H9 (cell line): ENCODE measurements at regions not wholly inside any gene's neighbourhood (a gene's known extent, or its start where the extent isn't known, plus 50 kb on each side); places are given as distances from the start of the nearest gene placed in this dataset.
A peak's percentile ranks its signal among the peaks of the same experiment; 100 is the strongest.

Experiments used
- DNase-seq: peaks from one replicate; pipeline ENCODE4 v3.0.0-alpha.2; 2017
- H2AFZ ChIP-seq: one replicate; pipeline ENCODE4 v1.6.1; 2013; ENCODE audit warnings: mild to moderate bottlenecking, low read length, control low read depth, moderate library complexity
- H2AK5ac ChIP-seq: 2 replicates; pipeline ENCODE4 v1.6.1; 2013; ENCODE audit warnings: low read length, control low read depth, mixed read lengths; ENCODE audit not compliant: insufficient read length
- H2BK120ac ChIP-seq: one replicate; pipeline ENCODE4 v1.6.1; 2013; ENCODE audit warnings: low read depth, mild to moderate bottlenecking, low read length, control low read depth, inconsistent platforms; ENCODE audit not compliant: poor library complexity, severe bottlenecking
- H2BK12ac ChIP-seq: 2 replicates; pipeline ENCODE4 v1.6.1; 2013; ENCODE audit warnings: low read length, control low read depth, mixed read lengths, low read depth; ENCODE audit not compliant: insufficient read length
- H2BK15ac ChIP-seq: 2 replicates; pipeline ENCODE4 v1.6.1; 2013; ENCODE audit warnings: low read depth, low read length, control low read depth
- H2BK20ac ChIP-seq: one replicate; pipeline ENCODE4 v1.6.1; 2013; ENCODE audit warnings: low read depth, mild to moderate bottlenecking, low read length, control low read depth, inconsistent platforms; ENCODE audit not compliant: poor library complexity, severe bottlenecking
- H2BK5ac ChIP-seq: 2 replicates; pipeline ENCODE4 v1.6.1; 2013; ENCODE audit warnings: low read length, control low read depth, mixed read lengths; ENCODE audit not compliant: insufficient read length
- H3K14ac ChIP-seq: 2 replicates; pipeline ENCODE4 v1.6.1; 2013; ENCODE audit warnings: low read length, control low read depth; ENCODE audit not compliant: insufficient read depth
- H3K18ac ChIP-seq: 2 replicates; pipeline ENCODE4 v1.6.1; 2013; ENCODE audit warnings: low read depth, mild to moderate bottlenecking, mixed read lengths, low read length, control low read depth; ENCODE audit not compliant: insufficient read length
- H3K23ac ChIP-seq: 2 replicates; pipeline ENCODE4 v1.6.1; 2013; ENCODE audit warnings: low read length, control low read depth, mixed read lengths, low read depth; ENCODE audit not compliant: insufficient read length
- H3K23me2 ChIP-seq: 2 replicates; pipeline ENCODE4 v1.6.1; 2013; ENCODE audit warnings: low read depth, mild to moderate bottlenecking, mixed read lengths, low read length, control low read depth; ENCODE audit not compliant: insufficient read length, poor library complexity, severe bottlenecking
- H3K27ac ChIP-seq: 2 replicates; pipeline ENCODE4 v1.5.1; 2013; ENCODE audit warnings: low read length, control low read depth, mixed read lengths, low read depth; ENCODE audit not compliant: insufficient read length
- H3K27me3 ChIP-seq: 2 replicates; pipeline ENCODE4 v1.6.1; 2013; ENCODE audit warnings: low read length, control low read depth, inconsistent platforms; ENCODE audit not compliant: insufficient read depth
- H3K4ac ChIP-seq: 2 replicates; pipeline ENCODE4 v1.6.1; 2013; ENCODE audit warnings: low read depth, mild to moderate bottlenecking, control low read depth, inconsistent platforms, low read length, moderate library complexity
- H3K4me1 ChIP-seq: 2 replicates; pipeline ENCODE4 v1.6.1; 2013; ENCODE audit warnings: low read length, control low read depth, inconsistent platforms; ENCODE audit not compliant: insufficient read depth
- H3K4me2 ChIP-seq: 2 replicates; pipeline ENCODE4 v1.6.1; 2013; ENCODE audit warnings: low read length, control low read depth, mixed read lengths; ENCODE audit not compliant: insufficient read length, insufficient read depth
- H3K56ac ChIP-seq: 2 replicates; pipeline ENCODE4 v1.6.1; 2013; ENCODE audit warnings: low read depth, mild to moderate bottlenecking, mixed read lengths, low read length, control low read depth; ENCODE audit not compliant: insufficient read length
- H3K79me1 ChIP-seq: 2 replicates; pipeline ENCODE4 v1.6.1; 2013; ENCODE audit warnings: low read depth, mild to moderate bottlenecking, moderate library complexity, low read length, control low read depth, inconsistent platforms; ENCODE audit not compliant: insufficient read depth, poor library complexity, severe bottlenecking
- H3K79me2 ChIP-seq: 2 replicates; pipeline ENCODE4 v1.6.1; 2013; ENCODE audit warnings: low read length, control low read depth, inconsistent platforms; ENCODE audit not compliant: insufficient read depth
- H3K9ac ChIP-seq: 2 replicates; pipeline ENCODE4 v1.6.1; 2013; ENCODE audit warnings: low read length, control low read depth, mixed read lengths; ENCODE audit not compliant: insufficient read length; ENCODE audit errors: extremely low read depth
- H3K9me3 ChIP-seq: one replicate; pipeline ENCODE4 v1.6.1; 2013; ENCODE audit warnings: low read depth, low read length, inconsistent platforms; ENCODE audit not compliant: control insufficient read depth
- H3T11ph ChIP-seq: one replicate; pipeline ENCODE4 v1.6.1; 2013; ENCODE audit warnings: mild to moderate bottlenecking, low read length, control low read depth, inconsistent platforms
- H4K20me1 ChIP-seq: one replicate; pipeline ENCODE4 v1.6.1; 2013; ENCODE audit not compliant: control insufficient read depth, insufficient read length, insufficient read depth
- H4K5ac ChIP-seq: 2 replicates; pipeline ENCODE4 v1.6.1; 2013; ENCODE audit warnings: low read depth, mild to moderate bottlenecking, mixed read lengths, low read length, control low read depth; ENCODE audit not compliant: insufficient read length
- H4K8ac ChIP-seq: replicated peaks from 2 replicates; pipeline ENCODE4 v1.6.1; 2013; ENCODE audit warnings: low read length, control low read depth, mixed read lengths, low read depth; ENCODE audit not compliant: insufficient read length
- H4K91ac ChIP-seq: 2 replicates; pipeline ENCODE4 v1.6.1; 2013; ENCODE audit warnings: low read depth, mild to moderate bottlenecking, moderate library complexity, mixed read lengths, low read length, control low read depth; ENCODE audit not compliant: insufficient read length
- H3K27ac Mint-ChIP-seq, 3 experiments: 2 replicates in 2 of 3; 3 replicates in 1 of 3; pipeline ENCODE4 v1.8.0; 2020 to 2021; ENCODE audit warnings: mixed read lengths in 3 of 3, mild to moderate bottlenecking in 1 of 3, moderate library complexity in 1 of 3
- H3K27me3 Mint-ChIP-seq: 2 replicates; pipeline ENCODE4 v1.8.0; 2021; ENCODE audit warnings: low read depth, mild to moderate bottlenecking, moderate library complexity, mixed read lengths
- H3K36me3 Mint-ChIP-seq, 3 experiments: 2 replicates in 2 of 3; 3 replicates in 1 of 3; pipeline ENCODE4 v1.8.0; 2020 to 2021; ENCODE audit warnings: low read depth in 3 of 3, mixed read lengths in 3 of 3; ENCODE audit not compliant: insufficient read depth in 1 of 3
- H3K4me1 Mint-ChIP-seq, 2 experiments: 2 replicates each; pipeline ENCODE4 v1.8.0; 2020; ENCODE audit warnings: mixed read lengths in 2 of 2
- H3K4me3 Mint-ChIP-seq, 2 experiments: 2 replicates in 1 of 2; 3 replicates in 1 of 2; pipeline ENCODE4 v1.8.0; 2020 to 2021; ENCODE audit warnings: mild to moderate bottlenecking in 2 of 2, mixed read lengths in 2 of 2, moderate library complexity in 1 of 2
- H3K9me3 Mint-ChIP-seq, 2 experiments: 2 replicates in 1 of 2; 3 replicates in 1 of 2; pipeline ENCODE4 v1.8.0; 2020; ENCODE audit warnings: mild to moderate bottlenecking in 2 of 2, mixed read lengths in 2 of 2, moderate library complexity in 1 of 2
- WGBS: extraction: QIAGEN DNeasy Blood & Tissue Kit; methylation state at CpG from one replicate; pipeline ENCODE4 v1.1.7; 2013; ENCODE audit warnings: missing lambda C conversion rate, low lambda C conversion rate, mixed read lengths; ENCODE audit not compliant: insufficient read length; ENCODE audit errors: extremely low coverage; 5-methylcytosine and 5-hydroxymethylcytosine counted together
- TF ChIP-seq, protein P1 (sequence below): fragments of 200-600 bp; sonication (generic); conservative IDR thresholded peaks from 3 replicates; pipeline ENCODE4 v1.8.0; 2021; ENCODE audit warnings: antibody characterized with exemption, mild to moderate bottlenecking

DNA sequence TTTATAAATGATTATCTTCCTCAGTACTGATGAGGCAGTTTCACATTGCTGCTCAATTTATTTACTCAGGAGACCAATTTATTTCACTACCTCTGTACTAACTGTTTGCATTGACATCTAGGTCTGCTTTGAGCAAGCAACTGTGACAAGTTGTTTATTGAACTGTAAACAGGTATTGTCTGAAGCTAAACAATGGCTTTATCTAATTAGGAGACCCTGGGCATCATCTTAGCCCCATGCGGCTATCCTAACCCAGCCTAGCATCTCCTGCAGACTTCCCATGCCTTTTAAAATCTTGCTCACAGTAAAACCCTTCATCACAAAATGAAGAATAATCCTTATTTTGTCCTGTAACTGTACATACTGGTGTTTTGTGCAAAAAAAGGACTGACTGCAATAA is 348.2 kb downstream of the RWDD3 start:
- Mint-ChIP-seq H3K9me3 (no peaks in the 10 kb centered on the region; a peak in 1 of 5 replicates), H3K27ac (peak overlapping the region in 2 of 3 experiments; percentile 62 to 76; a peak in 3 of 7 replicates), H3K4me3 (no peak overlapping the region), H3K36me3 (no peaks in the 10 kb centered on the region), H3K27me3 (no peaks in the 10 kb centered on the region; the same call in 1 of the 2 replicates), H3K4me1 (peaks cover 19 to 31% of the 10 kb centered on the region in 2 experiments)
- Histone ChIP-seq H3K56ac (no peak overlapping the region), H3K23me2 (no peaks in the 10 kb centered on the region), H3K9ac (no peak overlapping the region), H3K4me1 (peaks cover 2% of the 10 kb centered on the region; the same call in 1 of the 2 replicates), H4K8ac (no peak overlapping the region), H4K5ac (no peak overlapping the region), H3K14ac (no peak overlapping the region), H3K4ac (no peak overlapping the region), H2BK12ac (no peak overlapping the region), H2AFZ (no peak overlapping the region), H3K9me3 (no peaks in the 10 kb centered on the region), H3K79me2 (no peaks in the 10 kb centered on the region), H2AK5ac (no peak overlapping the region), H2BK20ac (no peak overlapping the region), H3K18ac (no peak overlapping the region), H3K23ac (no peak overlapping the region), H2BK120ac (no peak overlapping the region), H2BK5ac (no peak overlapping the region), H3K79me1 (no peaks in the 10 kb centered on the region), H3T11ph (no peak overlapping the region), H3K27ac (no peak overlapping the region), H4K91ac (no peak overlapping the region), H3K4me2 (no peak overlapping the region), H3K27me3 (no peaks in the 10 kb centered on the region), H2BK15ac (no peak overlapping the region), H4K20me1 (no peaks in the 10 kb centered on the region)
- TF ChIP-seq, protein P1, sequence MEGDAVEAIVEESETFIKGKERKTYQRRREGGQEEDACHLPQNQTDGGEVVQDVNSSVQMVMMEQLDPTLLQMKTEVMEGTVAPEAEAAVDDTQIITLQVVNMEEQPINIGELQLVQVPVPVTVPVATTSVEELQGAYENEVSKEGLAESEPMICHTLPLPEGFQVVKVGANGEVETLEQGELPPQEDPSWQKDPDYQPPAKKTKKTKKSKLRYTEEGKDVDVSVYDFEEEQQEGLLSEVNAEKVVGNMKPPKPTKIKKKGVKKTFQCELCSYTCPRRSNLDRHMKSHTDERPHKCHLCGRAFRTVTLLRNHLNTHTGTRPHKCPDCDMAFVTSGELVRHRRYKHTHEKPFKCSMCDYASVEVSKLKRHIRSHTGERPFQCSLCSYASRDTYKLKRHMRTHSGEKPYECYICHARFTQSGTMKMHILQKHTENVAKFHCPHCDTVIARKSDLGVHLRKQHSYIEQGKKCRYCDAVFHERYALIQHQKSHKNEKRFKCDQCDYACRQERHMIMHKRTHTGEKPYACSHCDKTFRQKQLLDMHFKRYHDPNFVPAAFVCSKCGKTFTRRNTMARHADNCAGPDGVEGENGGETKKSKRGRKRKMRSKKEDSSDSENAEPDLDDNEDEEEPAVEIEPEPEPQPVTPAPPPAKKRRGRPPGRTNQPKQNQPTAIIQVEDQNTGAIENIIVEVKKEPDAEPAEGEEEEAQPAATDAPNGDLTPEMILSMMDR = no peak
- no peak for DNase-seq
- no CpG with 5 or more reads among the region's 1 CpG for WGBS
